SU-DHL-6 (cell line): ENCODE measurements at regions not wholly inside any gene's neighbourhood (a gene's known extent, or its start where the extent isn't known, plus 50 kb on each side); places are given as distances from the start of the nearest gene placed in this dataset.

ENCODE experiments used
- H2AFZ ChIP-seq: fragments of 200-600 bp; sonication (generic); 2 replicates; pipeline ENCODE4 v1.6.1; 2014; ENCODE audit warnings: low read depth, mild to moderate bottlenecking, moderate library complexity, mixed read lengths, antibody characterized with exemption, low read length; ENCODE audit not compliant: severe bottlenecking
- H3F3A ChIP-seq: fragments of 200-600 bp; shearing (Covaris generic); 2 replicates; pipeline ENCODE4 v1.6.0; 2016; ENCODE audit warnings: antibody characterized with exemption, mild to moderate bottlenecking; ENCODE audit not compliant: insufficient read depth
- H3K27ac ChIP-seq: fragments of 200-600 bp; sonication (generic); 2 replicates; pipeline ENCODE4 v1.5.1; 2016; ENCODE audit warnings: low read depth, mild to moderate bottlenecking, low read length, moderate library complexity, mixed read lengths
- H3K27me3 ChIP-seq: fragments of 200-600 bp; sonication (generic), shearing (Covaris generic); 2 replicates; pipeline ENCODE4 v1.6.0; 2014; ENCODE audit warnings: mild to moderate bottlenecking, low read length
- H3K36me3 ChIP-seq: fragments of 200-600 bp; sonication (generic); 2 replicates; pipeline ENCODE4 v1.6.1; 2014; ENCODE audit warnings: mild to moderate bottlenecking, low read length, mixed read lengths
- H3K4me2 ChIP-seq: fragments of 300-600, 200-600 bp; shearing (Covaris generic), sonication (generic); 2 replicates; pipeline ENCODE4 v1.6.0; 2014; ENCODE audit warnings: low read length, low read depth, mild to moderate bottlenecking; ENCODE audit not compliant: poor library complexity, severe bottlenecking
- H3K4me3 ChIP-seq: fragments of 200-600 bp; sonication (generic); 2 replicates; pipeline ENCODE4 v1.5.1; 2014; ENCODE audit warnings: antibody characterized with exemption, low read length, mild to moderate bottlenecking, mixed read lengths; ENCODE audit not compliant: insufficient read depth, poor library complexity, severe bottlenecking
- H3K79me2 ChIP-seq: fragments of 200-600 bp; sonication (generic); 2 replicates; pipeline ENCODE4 v1.6.1; 2014; ENCODE audit warnings: mild to moderate bottlenecking, low read length, moderate library complexity; ENCODE audit not compliant: insufficient read depth
- H3K9ac ChIP-seq: fragments of 200-600 bp; sonication (generic); 2 replicates; pipeline ENCODE4 v1.7.0; 2014; ENCODE audit warnings: mild to moderate bottlenecking, low read length
- H3K9me2 ChIP-seq: fragments of 200-600 bp; sonication (generic); replicated peaks from 2 replicates; pipeline ENCODE4 v1.6.1; 2014; ENCODE audit warnings: low read length; ENCODE audit not compliant: insufficient read depth
- H3K9me3 ChIP-seq: fragments of 200-600 bp; sonication (generic); 2 replicates; pipeline ENCODE4 v1.6.1; 2014; ENCODE audit warnings: low read length, mixed read lengths; ENCODE audit not compliant: insufficient read depth
- H4K20me1 ChIP-seq: fragments of 200-600 bp; sonication (generic); 2 replicates; pipeline ENCODE4 v1.6.1; 2014; ENCODE audit warnings: low read depth, mild to moderate bottlenecking, antibody characterized with exemption, low read length, moderate library complexity, mixed read lengths
- CTCF ChIP-seq: fragments of 200-600 bp; sonication (generic); IDR thresholded peaks from one replicate; pipeline ENCODE4 v1.5.1; 2017; ENCODE audit warnings: antibody characterized with exemption, mild to moderate bottlenecking, low read length, moderate library complexity; ENCODE audit not compliant: insufficient read depth, poor library complexity, severe bottlenecking
- EZH2phosphoT487 ChIP-seq: fragments of 200-600 bp; sonication (generic), shearing (Covaris generic); conservative IDR thresholded peaks from 2 replicates; pipeline ENCODE4 v1.6.1; 2018; ENCODE audit warnings: mild to moderate bottlenecking, antibody characterized with exemption, low read length, moderate library complexity, mixed read lengths

- H2AFZ ChIP-seq = no peak overlapping the region
- H4K20me1 ChIP-seq = no peaks in the 10 kb centered on the region
- H3K27ac ChIP-seq = no peak overlapping the region
- no peaks in the 10 kb centered on the region for H3K36me3 ChIP-seq
- H3K9me3 ChIP-seq = no peaks in the 10 kb centered on the region
- H3K9me2 ChIP-seq = no peaks in the 10 kb centered on the region
- TF ChIP-seq EZH2phosphoT487 (no peak), CTCF (no peak)
- H3F3A ChIP-seq = no peaks in the 10 kb centered on the region
- no peaks in the 10 kb centered on the region for H3K79me2 ChIP-seq
- no peak overlapping the region for H3K4me2 ChIP-seq
- H3K27me3 ChIP-seq = no peaks in the 10 kb centered on the region
- no peak overlapping the region for H3K9ac ChIP-seq
- H3K4me3 ChIP-seq = no peak overlapping the region
Observed at GRCh38 chr5:15092801-15093200, 221.2 kb upstream of the ANKH start.

GRCh38 chr5:15085671-15086070 lies 214.1 kb upstream of the ANKH start:
- no peaks in the 10 kb centered on the region for H3K79me2 ChIP-seq
- no peaks in the 10 kb centered on the region for H3K27me3 ChIP-seq
- no peaks in the 10 kb centered on the region for H3K36me3 ChIP-seq
- H3K4me3 ChIP-seq = no peak overlapping the region
- H3K9me2 ChIP-seq = no peaks in the 10 kb centered on the region
- peaks cover 7% of the 10 kb centered on the region; the same call in 1 of the 2 replicates for H3K9me3 ChIP-seq
- no peaks in the 10 kb centered on the region for H4K20me1 ChIP-seq
- no peak overlapping the region for H3K4me2 ChIP-seq
- TF ChIP-seq EZH2phosphoT487 (no peak), CTCF (no peak)
- no peak overlapping the region for H3K9ac ChIP-seq
- no peak overlapping the region for H3K27ac ChIP-seq
- H2AFZ ChIP-seq = no peak overlapping the region
- H3F3A ChIP-seq = no peaks in the 10 kb centered on the region

GRCh38 chr5:15082096-15082495 lies 210.5 kb upstream of the ANKH start:
- Histone ChIP-seq H3K9ac (no peak overlapping the region), H3K9me3 (peaks cover 7% of the 10 kb centered on the region; the same call in 1 of the 2 replicates), H3F3A (no peaks in the 10 kb centered on the region), H3K36me3 (no peaks in the 10 kb centered on the region), H3K27ac (no peak overlapping the region), H3K27me3 (no peaks in the 10 kb centered on the region), H2AFZ (no peak overlapping the region), H3K9me2 (no peaks in the 10 kb centered on the region), H3K4me2 (no peak overlapping the region), H3K79me2 (no peaks in the 10 kb centered on the region), H3K4me3 (no peak overlapping the region), H4K20me1 (no peaks in the 10 kb centered on the region)
- no peak for TF ChIP-seq CTCF
- no peak for TF ChIP-seq EZH2phosphoT487
